Fibroblast of villous mesenchyme (primary cell): ENCODE measurements at regions not wholly inside any gene's neighbourhood (a gene's known extent, or its start where the extent isn't known, plus 50 kb on each side); places are given as distances from the start of the nearest gene placed in this dataset.

Experiments
- DNase-seq: peaks from one replicate; pipeline ENCODE4 v3.0.0-alpha.2; 2010; ENCODE audit warnings: low read depth
- H3K4me3 ChIP-seq: 2 replicates; pipeline ENCODE4 v1.5.1; 2011; ENCODE audit warnings: low read depth, mild to moderate bottlenecking, low read length
- TF ChIP-seq, protein P1 (sequence below): IDR thresholded peaks from 2 replicates; pipeline ENCODE4 v1.5.1; 2012; ENCODE audit warnings: low read depth, mild to moderate bottlenecking, low read length; ENCODE audit not compliant: insufficient read depth

DNA sequence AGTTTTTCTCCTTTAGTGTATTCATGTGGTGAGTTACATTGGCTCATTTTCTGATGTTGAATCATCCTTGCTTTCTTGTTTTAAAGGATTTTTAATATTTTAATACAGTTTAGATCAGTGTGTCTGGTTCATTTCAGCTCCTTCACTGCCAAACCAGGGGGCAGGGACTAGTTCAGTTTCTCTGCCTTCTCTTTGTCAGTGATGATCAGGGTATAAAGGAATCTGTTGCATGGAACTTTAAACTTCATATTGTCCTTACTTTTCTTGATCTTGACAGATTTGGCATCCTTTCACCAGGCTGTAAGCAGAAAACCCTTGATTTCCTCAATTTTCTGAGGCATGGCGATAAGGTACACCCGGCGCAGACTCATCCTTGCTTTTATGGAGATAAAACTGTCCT lies 149.4 kb downstream of the KDR start:
- H3K4me3 ChIP-seq = no peak overlapping the region
- DNase-seq = no peak
- TF ChIP-seq, protein P1, sequence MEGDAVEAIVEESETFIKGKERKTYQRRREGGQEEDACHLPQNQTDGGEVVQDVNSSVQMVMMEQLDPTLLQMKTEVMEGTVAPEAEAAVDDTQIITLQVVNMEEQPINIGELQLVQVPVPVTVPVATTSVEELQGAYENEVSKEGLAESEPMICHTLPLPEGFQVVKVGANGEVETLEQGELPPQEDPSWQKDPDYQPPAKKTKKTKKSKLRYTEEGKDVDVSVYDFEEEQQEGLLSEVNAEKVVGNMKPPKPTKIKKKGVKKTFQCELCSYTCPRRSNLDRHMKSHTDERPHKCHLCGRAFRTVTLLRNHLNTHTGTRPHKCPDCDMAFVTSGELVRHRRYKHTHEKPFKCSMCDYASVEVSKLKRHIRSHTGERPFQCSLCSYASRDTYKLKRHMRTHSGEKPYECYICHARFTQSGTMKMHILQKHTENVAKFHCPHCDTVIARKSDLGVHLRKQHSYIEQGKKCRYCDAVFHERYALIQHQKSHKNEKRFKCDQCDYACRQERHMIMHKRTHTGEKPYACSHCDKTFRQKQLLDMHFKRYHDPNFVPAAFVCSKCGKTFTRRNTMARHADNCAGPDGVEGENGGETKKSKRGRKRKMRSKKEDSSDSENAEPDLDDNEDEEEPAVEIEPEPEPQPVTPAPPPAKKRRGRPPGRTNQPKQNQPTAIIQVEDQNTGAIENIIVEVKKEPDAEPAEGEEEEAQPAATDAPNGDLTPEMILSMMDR = no peak

DNA sequence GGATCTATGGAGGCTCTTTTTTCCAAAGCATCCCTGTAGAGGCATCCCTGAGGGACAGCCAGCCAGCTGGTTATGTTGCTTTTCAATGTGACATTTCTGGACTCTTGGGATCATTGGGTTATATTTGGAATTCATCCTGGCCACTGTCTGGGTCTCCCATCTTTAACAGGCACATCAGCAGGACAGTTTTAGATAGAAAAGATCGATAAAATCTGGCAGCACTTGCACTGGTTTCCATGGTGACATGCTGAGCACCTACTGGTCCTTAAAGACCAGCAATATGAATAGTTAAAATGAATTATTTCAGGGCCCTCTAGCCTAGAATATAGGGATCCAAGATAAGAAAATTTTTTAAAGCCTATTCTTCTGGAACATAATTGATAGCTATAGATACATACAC lies 151.6 kb downstream of the KDR start:
- no peak for DNase-seq
- no peak overlapping the region for H3K4me3 ChIP-seq
- TF ChIP-seq, protein P1 = no peak

DNA sequence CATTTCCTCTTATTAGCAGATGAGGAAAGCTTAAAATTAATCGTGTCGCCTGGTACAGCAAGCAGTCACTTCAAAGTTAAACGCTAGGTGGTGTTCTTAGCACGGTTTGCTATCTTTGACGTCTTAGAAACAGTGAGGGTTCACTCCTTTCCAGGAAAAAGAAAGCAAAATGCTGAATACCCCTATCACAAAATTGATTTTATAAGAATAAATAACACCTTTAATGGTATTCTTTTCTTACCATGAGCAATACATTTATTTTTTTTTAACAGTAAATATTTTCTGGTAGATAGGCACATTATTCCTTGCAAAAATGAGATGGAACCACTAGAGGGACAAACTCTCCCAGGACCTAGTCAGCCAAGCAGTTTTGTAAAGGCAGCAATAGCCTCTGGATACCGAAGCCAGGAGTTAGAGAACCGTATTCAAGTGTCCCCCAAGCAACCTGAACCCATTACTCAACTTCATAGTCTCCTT lies 153.9 kb downstream of the KDR start:
- no peak overlapping the region for H3K4me3 ChIP-seq
- TF ChIP-seq, protein P1 = peak; percentile 75
- peak; percentile 59 for DNase-seq

DNA sequence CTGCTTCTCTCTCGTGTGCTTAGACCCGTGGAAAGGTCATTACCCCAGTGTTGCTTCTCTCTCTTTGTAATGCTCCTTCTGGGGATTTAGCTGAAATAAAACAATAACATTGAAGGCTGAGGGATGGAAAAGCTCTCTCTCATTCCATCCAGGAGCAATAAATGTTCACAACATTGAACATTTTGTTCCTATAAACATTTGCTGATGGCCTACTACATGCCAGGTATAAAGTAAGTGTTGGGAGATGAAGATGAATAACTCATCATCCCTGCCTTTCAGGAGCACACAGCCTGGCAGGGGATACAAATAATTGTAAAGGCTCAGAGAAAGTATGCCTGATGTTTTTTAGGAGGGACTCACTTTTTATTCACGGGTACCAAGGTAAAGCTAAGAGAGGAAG lies 158.1 kb downstream of the KDR start:
- DNase-seq = no peak
- TF ChIP-seq, protein P1 = no peak
- H3K4me3 ChIP-seq = no peak overlapping the region

DNA sequence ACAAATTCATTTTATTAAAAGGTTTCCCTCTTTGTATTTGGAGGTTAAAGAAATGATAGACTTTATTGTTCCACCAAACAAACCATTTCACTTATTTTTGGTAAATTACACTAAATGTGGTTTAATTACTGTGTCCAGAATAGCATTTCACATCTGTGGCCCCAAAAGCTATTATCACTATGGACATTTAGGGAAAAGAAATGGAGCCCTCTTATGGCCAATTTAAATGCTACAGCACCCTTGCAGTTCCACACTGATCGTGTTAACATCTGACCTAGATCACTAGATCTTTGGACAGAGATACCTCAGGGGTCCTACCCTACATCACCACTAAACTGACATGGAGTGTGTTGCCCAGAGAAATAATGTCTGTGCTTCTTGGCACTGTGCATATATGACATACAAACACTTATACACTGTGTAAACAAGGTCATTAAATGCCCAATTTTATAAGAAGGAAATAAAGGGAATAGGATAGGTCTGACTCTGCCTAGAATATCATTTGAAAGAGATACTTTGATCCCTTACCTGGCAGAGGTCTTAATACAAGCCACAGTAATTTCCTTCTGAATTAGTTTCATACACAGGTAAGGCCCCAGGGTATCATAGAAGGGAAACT lies 163.9 kb downstream of the KDR start:
- peak; percentile 36 for DNase-seq
- TF ChIP-seq, protein P1 = peak; percentile 62
- H3K4me3 ChIP-seq = no peak overlapping the region

DNA sequence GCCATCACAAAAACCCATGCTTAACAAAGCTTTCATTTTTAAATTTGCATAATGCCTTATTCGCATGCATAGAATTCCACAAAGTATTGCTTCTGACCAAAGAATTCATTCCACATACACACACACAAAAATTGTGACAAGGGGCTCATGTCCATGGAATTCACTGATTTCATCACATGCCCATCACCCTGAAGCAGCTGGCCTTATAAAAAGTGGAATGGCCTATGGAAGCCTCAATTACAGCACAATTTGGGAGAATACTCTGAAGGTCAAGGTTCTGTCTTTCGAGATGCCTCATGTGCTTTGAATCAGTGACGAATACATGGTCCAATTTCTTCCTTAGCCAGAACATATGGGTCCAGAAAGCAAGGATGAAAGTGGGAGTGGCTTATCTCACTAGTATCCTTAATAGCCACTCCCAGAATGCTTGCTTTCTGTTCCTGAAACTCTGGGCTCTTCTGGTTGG lies 165.7 kb downstream of the KDR start:
- DNase-seq = peak; percentile 40
- H3K4me3 ChIP-seq = no peak overlapping the region
- TF ChIP-seq, protein P1 = no peak

DNA sequence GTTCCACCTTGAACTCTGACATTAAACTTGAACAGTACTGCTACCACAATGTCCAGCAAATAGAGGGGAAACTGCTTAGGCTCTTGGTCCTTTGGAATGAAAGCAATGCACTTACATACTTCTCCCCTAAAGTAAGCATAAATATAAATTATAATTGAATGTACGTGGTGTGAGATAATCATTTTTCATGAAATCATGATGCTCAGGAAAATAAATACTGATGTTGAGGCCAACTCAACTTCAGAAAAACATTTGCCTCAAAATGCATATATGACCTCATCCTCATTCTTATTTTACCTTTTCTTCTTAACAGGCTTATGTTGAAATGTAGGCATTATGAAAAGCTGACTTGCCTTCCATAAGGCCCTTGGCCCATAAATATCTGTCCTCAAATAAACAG lies 166.3 kb downstream of the KDR start:
- DNase-seq = no peak
- TF ChIP-seq, protein P1 = no peak
- H3K4me3 ChIP-seq = no peak overlapping the region
